HG03565 (cell line): ENCODE measurements at regions not wholly inside any gene's neighbourhood (a gene's known extent, or its start where the extent isn't known, plus 50 kb on each side); places are given as distances from the start of the nearest gene placed in this dataset.

Source experiments
- ATAC-seq: cut with Tn5 transposase; IDR thresholded peaks from one replicate; pipeline ENCODE4 v1.9.1; 2021; ENCODE audit warnings: mild to moderate bottlenecking, moderate library complexity; ENCODE audit not compliant: unreplicated experiment

GRCh38 chr9:16128003-16128402, 575.2 kb downstream of the CCDC171 start:
- no peak for ATAC-seq

- no peak for ATAC-seq
Measured at GRCh38 chr9:16131264-16131663, 578.4 kb downstream of the CCDC171 start.

- ATAC-seq = no peak
Measured at GRCh38 chr9:16132513-16132912, 579.7 kb downstream of the CCDC171 start.

- ATAC-seq = no peak
Measured at GRCh38 chr9:16133032-16133431, 580.2 kb downstream of the CCDC171 start.

GRCh38 chr9:16133556-16134227, 580.8 kb downstream of the CCDC171 start:
- ATAC-seq = peak; percentile 55

- no peak for ATAC-seq
Measured at GRCh38 chr9:16134351-16134750, 581.5 kb downstream of the CCDC171 start.

- no peak for ATAC-seq
Measured at GRCh38 chr9:16135968-16136367, 583.1 kb downstream of the CCDC171 start.

- no peak for ATAC-seq
Measured at GRCh38 chr9:16136451-16136850, 583.6 kb downstream of the CCDC171 start.

- no peak for ATAC-seq
Measured at GRCh38 chr9:16136961-16137360, 584.1 kb downstream of the CCDC171 start.

GRCh38 chr9:16138561-16139491, 586.0 kb downstream of the CCDC171 start:
- ATAC-seq = no peak

GRCh38 chr9:16139774-16140173, 586.9 kb downstream of the CCDC171 start:
- ATAC-seq = no peak

GRCh38 chr9:16143310-16143709, 590.5 kb downstream of the CCDC171 start:
- ATAC-seq = no peak

GRCh38 chr9:16143947-16144890, 591.4 kb downstream of the CCDC171 start:
- ATAC-seq = no peak

- ATAC-seq = no peak
Measured at GRCh38 chr9:16145196-16145950, 592.5 kb downstream of the CCDC171 start.

GRCh38 chr9:16147726-16148125, 594.9 kb downstream of the CCDC171 start:
- ATAC-seq = no peak

GRCh38 chr9:16150501-16150900, 597.7 kb downstream of the CCDC171 start:
- ATAC-seq = no peak

GRCh38 chr9:16150938-16151650, 598.3 kb downstream of the CCDC171 start:
- no peak for ATAC-seq

GRCh38 chr9:16152276-16153101, 599.6 kb downstream of the CCDC171 start:
- ATAC-seq = no peak

GRCh38 chr9:16153221-16153620, 600.4 kb downstream of the CCDC171 start:
- no peak for ATAC-seq
